HL-60 (cell line): ENCODE measurements at regions not wholly inside any gene's neighbourhood (a gene's known extent, or its start where the extent isn't known, plus 50 kb on each side); places are given as distances from the start of the nearest gene placed in this dataset.

Experiments used
- DNase-seq, 2 experiments: peaks; one replicate each; pipeline ENCODE4 v3.0.0-alpha.2; 2010 to 2020; ENCODE audit warnings: low read depth in 1 of 2, low spot score in 1 of 2
- H3K27ac ChIP-seq: fragments of 250-450 bp; sonication (Bioruptor Pico); replicated peaks from 2 replicates; pipeline ENCODE4 v1.5.1; 2020; ENCODE audit warnings: mild to moderate bottlenecking, moderate library complexity
- H3K27me3 ChIP-seq: fragments of 250-450 bp; sonication (Bioruptor Pico); 2 replicates; pipeline ENCODE4 v1.5.1; 2021; ENCODE audit warnings: mild to moderate bottlenecking, moderate library complexity; ENCODE audit not compliant: insufficient read depth, poor library complexity, severe bottlenecking
- H3K4me3 ChIP-seq: replicated peaks from 2 replicates; pipeline ENCODE4 v1.5.1; 2011; ENCODE audit warnings: mild to moderate bottlenecking, control low read depth, low read length; ENCODE audit not compliant: insufficient read depth
- CTCF ChIP-seq: IDR thresholded peaks from one replicate; pipeline ENCODE4 v1.5.1; 2011; ENCODE audit warnings: low read length, control low read depth, inconsistent platforms; ENCODE audit not compliant: insufficient read depth
- GABPA ChIP-seq: IDR thresholded peaks from 2 replicates; pipeline ENCODE4 v1.6.1; 2012; ENCODE audit warnings: low read depth
- POLR2AphosphoS5 ChIP-seq: IDR thresholded peaks from 2 replicates; pipeline ENCODE4 v1.6.1; 2012; ENCODE audit warnings: low read depth
- REST ChIP-seq: IDR thresholded peaks from 2 replicates; pipeline ENCODE4 v1.6.1; 2012; ENCODE audit warnings: low read depth; ENCODE audit not compliant: insufficient replicate concordance
- SPI1 ChIP-seq: IDR thresholded peaks from 2 replicates; pipeline ENCODE4 v1.6.1; 2012; ENCODE audit warnings: low read depth, mild to moderate bottlenecking, borderline replicate concordance

GRCh38 chr4:30957706-30958105 is 237.5 kb downstream of the PCDH7 start:
- no peak overlapping the region for H3K27ac ChIP-seq
- DNase-seq = no peak
- no peak for TF ChIP-seq REST
- no peak for TF ChIP-seq POLR2AphosphoS5
- no peak for TF ChIP-seq SPI1
- no peak for TF ChIP-seq CTCF
- H3K4me3 ChIP-seq = no peak overlapping the region
- H3K27me3 ChIP-seq = no peaks in the 10 kb centered on the region

GRCh38 chr4:30959781-30960485 is 239.8 kb downstream of the PCDH7 start:
- no peak overlapping the region for H3K27ac ChIP-seq
- TF ChIP-seq GABPA (no peak), CTCF (no peak), SPI1 (no peak), REST (no peak), POLR2AphosphoS5 (no peak)
- no peak for DNase-seq
- no peak overlapping the region for H3K4me3 ChIP-seq
- H3K27me3 ChIP-seq = no peaks in the 10 kb centered on the region

GRCh38 chr4:30962939-30963338 is 242.8 kb downstream of the PCDH7 start:
- Histone ChIP-seq H3K27ac (no peak overlapping the region), H3K27me3 (no peaks in the 10 kb centered on the region), H3K4me3 (no peak overlapping the region)
- no peak for DNase-seq
- TF ChIP-seq REST (no peak), CTCF (no peak), SPI1 (no peak), POLR2AphosphoS5 (no peak), GABPA (no peak)
